ENCODE measurements at regions not wholly inside any gene's neighbourhood (a gene's known extent, or its start where the extent isn't known, plus 50 kb on each side); places are given as distances from the start of the nearest gene placed in this dataset.
A peak's percentile ranks its signal among the peaks of the same experiment; 100 is the strongest.

DNA sequence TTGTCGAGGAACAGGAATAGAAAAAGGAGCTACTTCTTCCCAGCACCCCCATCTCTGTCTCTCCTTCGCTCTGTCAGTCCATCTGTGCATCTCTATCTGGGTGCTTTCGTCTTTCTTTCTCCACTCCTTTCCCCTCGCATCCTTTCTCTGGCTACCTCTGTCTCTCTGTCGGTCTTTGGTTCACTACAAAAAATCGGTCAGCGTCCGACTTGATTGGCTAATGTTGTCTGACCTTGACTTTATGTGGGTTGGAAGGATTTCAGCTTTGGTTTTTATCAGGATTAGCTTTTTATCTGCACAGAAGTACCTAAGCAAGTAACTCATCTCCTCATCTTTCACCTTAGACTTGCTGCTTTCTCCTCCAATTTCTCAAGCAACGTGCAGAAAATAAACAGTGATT is 575.2 kb upstream of the ZNF462 start:
- Histone ChIP-seq H3K27ac (peak overlapping the region in 1 of 4 donors; percentile 26), H3K4me3 (no peak overlapping the region)

GRCh38 chr9:106288689-106289088 is 574.3 kb upstream of the ZNF462 start:
- peaks cover 0 to 20% (median 3%) of the 10 kb centered on the region in 3 donors for H3K4me1 ChIP-seq
- TF ChIP-seq EP300 (IDR thresholded peaks at IDR 0.05) (no peak), POLR2A (IDR thresholded peaks at IDR 0.05) (no peak), POLR2AphosphoS5 (IDR thresholded peaks at IDR 0.05) (no peak)
- TF ChIP-seq, protein P1, sequence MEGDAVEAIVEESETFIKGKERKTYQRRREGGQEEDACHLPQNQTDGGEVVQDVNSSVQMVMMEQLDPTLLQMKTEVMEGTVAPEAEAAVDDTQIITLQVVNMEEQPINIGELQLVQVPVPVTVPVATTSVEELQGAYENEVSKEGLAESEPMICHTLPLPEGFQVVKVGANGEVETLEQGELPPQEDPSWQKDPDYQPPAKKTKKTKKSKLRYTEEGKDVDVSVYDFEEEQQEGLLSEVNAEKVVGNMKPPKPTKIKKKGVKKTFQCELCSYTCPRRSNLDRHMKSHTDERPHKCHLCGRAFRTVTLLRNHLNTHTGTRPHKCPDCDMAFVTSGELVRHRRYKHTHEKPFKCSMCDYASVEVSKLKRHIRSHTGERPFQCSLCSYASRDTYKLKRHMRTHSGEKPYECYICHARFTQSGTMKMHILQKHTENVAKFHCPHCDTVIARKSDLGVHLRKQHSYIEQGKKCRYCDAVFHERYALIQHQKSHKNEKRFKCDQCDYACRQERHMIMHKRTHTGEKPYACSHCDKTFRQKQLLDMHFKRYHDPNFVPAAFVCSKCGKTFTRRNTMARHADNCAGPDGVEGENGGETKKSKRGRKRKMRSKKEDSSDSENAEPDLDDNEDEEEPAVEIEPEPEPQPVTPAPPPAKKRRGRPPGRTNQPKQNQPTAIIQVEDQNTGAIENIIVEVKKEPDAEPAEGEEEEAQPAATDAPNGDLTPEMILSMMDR (IDR thresholded peaks at IDR 0.05): no peak
- H3K4me3 ChIP-seq: no peak overlapping the region
- H3K27ac ChIP-seq: no peak overlapping the region
- H3K36me3 ChIP-seq: no peaks in the 10 kb centered on the region
- 84 to 92% methylated on average over 2 to 7 of the region's 8 CpGs for WGBS, 2 donors (ENCODE audit: low coverage in 1 of 2)
- no peak for ATAC-seq
- no peaks in the 10 kb centered on the region for H3K9me3 ChIP-seq
- no peaks in the 10 kb centered on the region for H3K27me3 ChIP-seq

More for the DNA sequence above, 575.2 kb upstream of the ZNF462 start:
- no peak for TF ChIP-seq EP300 (IDR thresholded peaks at IDR 0.05)
- TF ChIP-seq, protein P1 (IDR thresholded peaks at IDR 0.05): no peak
- TF ChIP-seq POLR2AphosphoS5 (IDR thresholded peaks at IDR 0.05): no peak
- no peak for TF ChIP-seq POLR2A (IDR thresholded peaks at IDR 0.05)
- Histone ChIP-seq H3K36me3 (no peaks in the 10 kb centered on the region), H3K27me3 (no peaks in the 10 kb centered on the region), H3K9me3 (no peaks in the 10 kb centered on the region), H3K4me1 (peaks cover 0 to 20% (median 3%) of the 10 kb centered on the region in 3 donors)
- no peak for ATAC-seq
- 60 to 66% methylated on average over 4 to 7 of the region's 9 CpGs for WGBS, 2 donors (ENCODE audit: low coverage in 1 of 2)

- no peak overlapping the region for H3K27ac ChIP-seq
Measured at GRCh38 chr9:106291786-106292185, 571.2 kb upstream of the ZNF462 start.

GRCh38 chr9:106296426-106296825 is 566.5 kb upstream of the ZNF462 start:
- H3K27ac ChIP-seq: no peak overlapping the region

More at GRCh38 chr9:106291786-106292185, 571.2 kb upstream of the ZNF462 start:
- H3K36me3 ChIP-seq: no peaks in the 10 kb centered on the region
- no peaks in the 10 kb centered on the region for H3K27me3 ChIP-seq
- WGBS, 2 donors (ENCODE audit: low coverage in 1 of 2): 54 to 63% methylated on average over 2 of the region's 2 CpGs
- no peaks in the 10 kb centered on the region for H3K9me3 ChIP-seq
- H3K4me3 ChIP-seq: no peak overlapping the region
- ATAC-seq: no peak
- H3K4me1 ChIP-seq: peaks cover 0 to 14% (median 3%) of the 10 kb centered on the region in 3 donors
- TF ChIP-seq POLR2AphosphoS5 (IDR thresholded peaks at IDR 0.05) (no peak), EP300 (IDR thresholded peaks at IDR 0.05) (no peak), POLR2A (IDR thresholded peaks at IDR 0.05) (no peak)

GRCh38 chr9:106298997-106299396 is 564.0 kb upstream of the ZNF462 start:
- no peak overlapping the region for H3K4me3 ChIP-seq
- TF ChIP-seq, protein P1 (IDR thresholded peaks at IDR 0.05): no peak
- TF ChIP-seq POLR2AphosphoS5 (IDR thresholded peaks at IDR 0.05) (no peak), EP300 (IDR thresholded peaks at IDR 0.05) (no peak), POLR2A (IDR thresholded peaks at IDR 0.05) (no peak)
- no peaks in the 10 kb centered on the region for H3K27me3 ChIP-seq
- no peaks in the 10 kb centered on the region for H3K36me3 ChIP-seq
- no peaks in the 10 kb centered on the region for H3K4me1 ChIP-seq
- WGBS, 2 donors (ENCODE audit: low coverage in 1 of 2): 90 to 95% methylated on average over 2 to 3 of the region's 3 CpGs
- H3K9me3 ChIP-seq: no peaks in the 10 kb centered on the region
- H3K27ac ChIP-seq: no peak overlapping the region
- no peak for ATAC-seq

More at GRCh38 chr9:106296426-106296825, 566.5 kb upstream of the ZNF462 start:
- no peaks in the 10 kb centered on the region for H3K36me3 ChIP-seq
- TF ChIP-seq POLR2A (IDR thresholded peaks at IDR 0.05) (no peak), EP300 (IDR thresholded peaks at IDR 0.05) (no peak), POLR2AphosphoS5 (IDR thresholded peaks at IDR 0.05) (no peak)
- TF ChIP-seq, protein P1 (IDR thresholded peaks at IDR 0.05): no peak
- WGBS, 2 donors (ENCODE audit: low coverage in 1 of 2): 94% methylated on average over 2 of the region's 2 CpGs; no CpG with 5 or more reads in 1 of the 2 donors
- H3K9me3 ChIP-seq: no peaks in the 10 kb centered on the region
- H3K4me1 ChIP-seq: no peaks in the 10 kb centered on the region
- H3K4me3 ChIP-seq: no peak overlapping the region
- H3K27me3 ChIP-seq: no peaks in the 10 kb centered on the region
- ATAC-seq: no peak
